Activated naive CD8-positive, alpha-beta T cell treated with anti-CD3 and anti-CD28 coated beads, Interleukin-2, amount 10 ng/mL, durations not matched to agents 7 days and 5 days (primary cell): ENCODE measurements at regions not wholly inside any gene's neighbourhood (a gene's known extent, or its start where the extent isn't known, plus 50 kb on each side); places are given as distances from the start of the nearest gene placed in this dataset.
"Not testable (repeated sequence)": the region's sequence is repeated elsewhere in the genome, so short reads cannot be mapped to it uniquely, and the experiment has no call there.

ENCODE experiments used
- ATAC-seq: fragments of 150-1000 bp; cut with Tn5 transposase; one replicate; pipeline ENCODE4 v1.10.0; 2021; ENCODE audit warnings: low read depth, moderate library complexity
- POLR2A ChIA-PET: fragments of 350-600 bp; sonication (Branson Sonifier 250); formaldehyde crosslinking; loops from one replicate; lab custom pipeline; 2021; ENCODE audit warnings: antibody characterized with exemption; lab: Charles Lee
- DNase-seq: peaks from one replicate; pipeline ENCODE4 v3.0.0; 2021
- H3K27ac Mint-ChIP-seq: one replicate; pipeline ENCODE4 v1.8.0; 2022; ENCODE audit warnings: mild to moderate bottlenecking, mixed read lengths
- H3K27me3 Mint-ChIP-seq: one replicate; pipeline ENCODE4 v1.8.0; 2022; ENCODE audit warnings: mild to moderate bottlenecking, moderate library complexity, mixed read lengths
- H3K36me3 Mint-ChIP-seq: one replicate; pipeline ENCODE4 v1.8.0; 2021; ENCODE audit warnings: mild to moderate bottlenecking, mixed read lengths
- H3K4me1 Mint-ChIP-seq: one replicate; pipeline ENCODE4 v1.8.0; 2021; ENCODE audit warnings: mixed read lengths
- H3K4me3 Mint-ChIP-seq: one replicate; pipeline ENCODE4 v1.8.0; 2022; ENCODE audit warnings: mild to moderate bottlenecking, moderate library complexity, mixed read lengths
- H3K9me3 Mint-ChIP-seq: one replicate; pipeline ENCODE4 v1.8.0; 2021; ENCODE audit warnings: mixed read lengths

- DNase-seq (no peak), ATAC-seq (no peak)
- H3K27ac Mint-ChIP-seq = no peak overlapping the region
- H3K9me3 Mint-ChIP-seq = peaks cover 3% of the 10 kb centered on the region
- no peaks in the 10 kb centered on the region for H3K4me1 Mint-ChIP-seq
- H3K36me3 Mint-ChIP-seq = no peaks in the 10 kb centered on the region
- H3K4me3 Mint-ChIP-seq = no peak overlapping the region
- H3K27me3 Mint-ChIP-seq = no peaks in the 10 kb centered on the region
- POLR2A ChIA-PET = no interaction called here
Observed at GRCh38 chr4:30989508-30989907, 269.3 kb downstream of the PCDH7 start.

- Mint-ChIP-seq H3K4me3 (no peak overlapping the region), H3K4me1 (no peaks in the 10 kb centered on the region), H3K36me3 (no peaks in the 10 kb centered on the region), H3K9me3 (peaks cover 4% of the 10 kb centered on the region), H3K27ac (no peak overlapping the region), H3K27me3 (no peaks in the 10 kb centered on the region)
- no peak for ATAC-seq
- POLR2A ChIA-PET = no interaction called here
- no peak for DNase-seq
Observed at GRCh38 chr4:30996841-30997240, 276.7 kb downstream of the PCDH7 start.

GRCh38 chr4:31005037-31005436, 284.9 kb downstream of the PCDH7 start:
- POLR2A ChIA-PET = no interaction called here
- H3K36me3 Mint-ChIP-seq = no peaks in the 10 kb centered on the region
- ATAC-seq (no peak), DNase-seq (no peak)
- H3K4me3 Mint-ChIP-seq = no peak overlapping the region
- no peaks in the 10 kb centered on the region for H3K27me3 Mint-ChIP-seq
- H3K27ac Mint-ChIP-seq = no peak overlapping the region
- H3K4me1 Mint-ChIP-seq = no peaks in the 10 kb centered on the region
- H3K9me3 Mint-ChIP-seq = peaks cover 1% of the 10 kb centered on the region

GRCh38 chr4:31007858-31008257, 287.7 kb downstream of the PCDH7 start:
- Mint-ChIP-seq H3K27ac (no peak overlapping the region), H3K4me1 (no peaks in the 10 kb centered on the region), H3K4me3 (no peak overlapping the region), H3K9me3 (peaks cover 1% of the 10 kb centered on the region), H3K36me3 (no peaks in the 10 kb centered on the region), H3K27me3 (no peaks in the 10 kb centered on the region)
- ATAC-seq (no peak), DNase-seq (no peak)
- POLR2A ChIA-PET = no interaction called here

GRCh38 chr4:31009926-31010325, 289.8 kb downstream of the PCDH7 start:
- Mint-ChIP-seq H3K27me3 (no peaks in the 10 kb centered on the region), H3K27ac (no peak overlapping the region), H3K4me3 (no peak overlapping the region), H3K9me3 (peaks cover 1% of the 10 kb centered on the region), H3K36me3 (no peaks in the 10 kb centered on the region), H3K4me1 (no peaks in the 10 kb centered on the region)
- POLR2A ChIA-PET = no interaction called here
- DNase-seq (no peak), ATAC-seq (no peak)

GRCh38 chr4:31015123-31015522, 295.0 kb downstream of the PCDH7 start:
- H3K27ac Mint-ChIP-seq = no peak overlapping the region

GRCh38 chr4:31016322-31017061, 296.3 kb downstream of the PCDH7 start:
- no peaks in the 10 kb centered on the region for H3K9me3 Mint-ChIP-seq
- H3K4me1 Mint-ChIP-seq = no peaks in the 10 kb centered on the region
- no peaks in the 10 kb centered on the region for H3K27me3 Mint-ChIP-seq
- POLR2A ChIA-PET = no interaction called here
- no peak overlapping the region for H3K4me3 Mint-ChIP-seq
- ATAC-seq (no peak), DNase-seq (no peak)
- no peaks in the 10 kb centered on the region for H3K36me3 Mint-ChIP-seq
- no peak overlapping the region for H3K27ac Mint-ChIP-seq

More at GRCh38 chr4:31015123-31015522, 295.0 kb downstream of the PCDH7 start:
- ATAC-seq = no peak
- H3K9me3 Mint-ChIP-seq = no peaks in the 10 kb centered on the region
- POLR2A ChIA-PET = no interaction called here
- no peak overlapping the region for H3K4me3 Mint-ChIP-seq
- no peaks in the 10 kb centered on the region for H3K36me3 Mint-ChIP-seq
- no peak for DNase-seq
- H3K4me1 Mint-ChIP-seq = no peaks in the 10 kb centered on the region
- no peaks in the 10 kb centered on the region for H3K27me3 Mint-ChIP-seq

- Mint-ChIP-seq H3K27ac (no peak overlapping the region), H3K4me3 (no peak overlapping the region), H3K36me3 (no peaks in the 10 kb centered on the region), H3K27me3 (no peaks in the 10 kb centered on the region), H3K4me1 (no peaks in the 10 kb centered on the region), H3K9me3 (peaks cover 3% of the 10 kb centered on the region)
- ATAC-seq (no peak), DNase-seq (no peak)
- POLR2A ChIA-PET = no interaction called here
Observed at GRCh38 chr4:31020363-31020762, 300.2 kb downstream of the PCDH7 start.

- ATAC-seq (no peak), DNase-seq (no peak)
- Mint-ChIP-seq H3K36me3 (no peaks in the 10 kb centered on the region), H3K27me3 (no peaks in the 10 kb centered on the region), H3K4me1 (no peaks in the 10 kb centered on the region), H3K9me3 (peaks cover 3% of the 10 kb centered on the region), H3K27ac (no peak overlapping the region), H3K4me3 (no peak overlapping the region)
- POLR2A ChIA-PET = no interaction called here
Observed at GRCh38 chr4:31021008-31021407, 300.8 kb downstream of the PCDH7 start.

- ATAC-seq (no peak), DNase-seq (no peak)
- H3K4me3 Mint-ChIP-seq = no peak overlapping the region
- no peaks in the 10 kb centered on the region for H3K36me3 Mint-ChIP-seq
- H3K27me3 Mint-ChIP-seq = no peaks in the 10 kb centered on the region
- POLR2A ChIA-PET = no interaction called here
- H3K27ac Mint-ChIP-seq = no peak overlapping the region
- H3K9me3 Mint-ChIP-seq = peaks cover 3% of the 10 kb centered on the region
- H3K4me1 Mint-ChIP-seq = no peaks in the 10 kb centered on the region
Observed at GRCh38 chr4:31022702-31023101, 302.5 kb downstream of the PCDH7 start.

- Mint-ChIP-seq H3K4me3 (no peak overlapping the region), H3K4me1 (no peaks in the 10 kb centered on the region), H3K27ac (no peak overlapping the region), H3K36me3 (no peaks in the 10 kb centered on the region), H3K27me3 (no peaks in the 10 kb centered on the region), H3K9me3 (peaks cover 3% of the 10 kb centered on the region)
- DNase-seq (no peak), ATAC-seq (no peak)
- POLR2A ChIA-PET = no interaction called here
Observed at GRCh38 chr4:31023109-31023508, 302.9 kb downstream of the PCDH7 start.

GRCh38 chr4:31023742-31024141, 303.6 kb downstream of the PCDH7 start:
- DNase-seq = no peak

GRCh38 chr4:31024781-31025180, 304.6 kb downstream of the PCDH7 start:
- H3K27me3 Mint-ChIP-seq, ATAC-seq, DNase-seq, H3K4me1 Mint-ChIP-seq, H3K27ac Mint-ChIP-seq, H3K36me3 Mint-ChIP-seq, H3K4me3 Mint-ChIP-seq, POLR2A ChIA-PET, H3K9me3 Mint-ChIP-seq: not testable (repeated sequence)

More at GRCh38 chr4:31023742-31024141, 303.6 kb downstream of the PCDH7 start:
- H3K4me1 Mint-ChIP-seq = no peaks in the 10 kb centered on the region
- no peaks in the 10 kb centered on the region for H3K36me3 Mint-ChIP-seq
- no peak overlapping the region for H3K27ac Mint-ChIP-seq
- H3K4me3 Mint-ChIP-seq = no peak overlapping the region
- POLR2A ChIA-PET = no interaction called here
- ATAC-seq = no peak
- H3K9me3 Mint-ChIP-seq = peaks cover 3% of the 10 kb centered on the region
- no peaks in the 10 kb centered on the region for H3K27me3 Mint-ChIP-seq

- POLR2A ChIA-PET = no interaction called here
- H3K27ac Mint-ChIP-seq = no peak overlapping the region
- H3K4me1 Mint-ChIP-seq = no peaks in the 10 kb centered on the region
- DNase-seq (no peak), ATAC-seq (no peak)
- no peaks in the 10 kb centered on the region for H3K36me3 Mint-ChIP-seq
- no peak overlapping the region for H3K4me3 Mint-ChIP-seq
- no peaks in the 10 kb centered on the region for H3K27me3 Mint-ChIP-seq
- peaks cover 3% of the 10 kb centered on the region for H3K9me3 Mint-ChIP-seq
Observed at GRCh38 chr4:31026256-31026655, 306.1 kb downstream of the PCDH7 start.
